ENCODE measurements at regions not wholly inside any gene's neighbourhood (a gene's known extent, or its start where the extent isn't known, plus 50 kb on each side); places are given as distances from the start of the nearest gene placed in this dataset.

DNA sequence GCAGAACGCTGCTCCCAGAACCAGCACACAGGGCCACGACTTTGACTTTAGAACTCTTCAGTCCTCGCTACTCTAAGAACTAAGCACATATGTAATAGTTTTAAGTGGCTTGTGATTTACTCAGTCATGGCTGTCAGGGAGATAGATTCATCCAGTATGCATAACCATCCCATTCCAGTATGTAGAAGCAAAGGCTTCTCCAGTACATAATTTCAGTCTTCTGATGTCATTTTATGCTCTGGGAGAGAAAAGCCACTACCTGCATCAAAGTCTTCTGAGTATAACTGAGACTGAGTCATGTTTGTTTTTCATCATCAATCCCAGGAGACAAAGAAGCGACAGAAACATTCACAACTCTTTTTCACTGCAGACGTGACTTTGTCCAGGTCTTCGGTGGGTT lies 885.7 kb downstream of the PLA2G4A start:
- TF ChIP-seq EZH2 (IDR thresholded peaks at IDR 0.05; ENCODE audit: insufficient read depth, poor library complexity, severe bottlenecking) (no peak), EZH2phosphoT487 (IDR thresholded peaks at IDR 0.05; ENCODE audit: insufficient read depth, low read depth) (no peak)
